ENCODE measurements at regions not wholly inside any gene's neighbourhood (a gene's known extent, or its start where the extent isn't known, plus 50 kb on each side); places are given as distances from the start of the nearest gene placed in this dataset.

- TF ChIP-seq LEF1 (IDR thresholded peaks at IDR 0.05; ENCODE audit: borderline replicate concordance) (no peak), FOXM1 (IDR thresholded peaks at IDR 0.05; ENCODE audit: borderline replicate concordance) (no peak), HDGF (IDR thresholded peaks at IDR 0.05; ENCODE audit: borderline replicate concordance) (no peak), CTBP1 (IDR thresholded peaks at IDR 0.05; ENCODE audit: borderline replicate concordance) (no peak), FOXK2 (IDR thresholded peaks at IDR 0.05) (no peak), BHLHE40 (IDR thresholded peaks at IDR 0.05; ENCODE audit: borderline replicate concordance) (no peak)
Observed at GRCh38 chr7:17078298-17078697, 196.5 kb upstream of the AGR3 start.
